ENCODE measurements at regions not wholly inside any gene's neighbourhood (a gene's known extent, or its start where the extent isn't known, plus 50 kb on each side); places are given as distances from the start of the nearest gene placed in this dataset.

DNA sequence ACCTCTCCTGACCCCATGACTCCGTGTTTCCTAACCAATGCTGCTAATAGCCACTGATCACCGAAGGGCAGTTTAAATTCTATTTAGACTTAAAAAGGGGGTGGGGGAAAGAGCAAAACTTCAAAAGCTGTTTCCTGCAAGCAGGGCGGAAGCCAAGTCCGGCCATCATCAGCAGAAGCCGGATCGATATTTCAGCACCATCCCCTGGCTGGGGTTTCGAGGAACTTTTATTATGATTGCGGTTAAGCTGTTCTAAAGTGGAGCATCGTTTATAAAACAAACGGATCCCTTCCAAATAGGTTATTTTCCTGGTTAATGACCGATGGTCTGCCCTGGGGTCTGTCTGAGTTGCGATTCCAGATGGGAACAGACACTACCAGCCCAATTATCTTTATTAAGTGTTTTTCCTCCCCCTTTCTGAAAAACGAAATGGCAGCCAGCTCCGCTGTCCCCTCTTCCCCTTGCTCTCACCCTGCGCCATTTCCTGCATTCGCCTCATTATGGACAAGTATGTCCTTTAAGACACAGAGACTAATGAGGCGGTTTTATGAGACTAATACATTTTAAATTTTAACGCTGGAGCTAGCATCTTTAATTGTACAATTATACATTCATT, 76.1 kb upstream of the IRX3 start:
- no peak overlapping the region for H3K27ac ChIP-seq
- DNase-seq = no peak
- TF ChIP-seq, protein P1, sequence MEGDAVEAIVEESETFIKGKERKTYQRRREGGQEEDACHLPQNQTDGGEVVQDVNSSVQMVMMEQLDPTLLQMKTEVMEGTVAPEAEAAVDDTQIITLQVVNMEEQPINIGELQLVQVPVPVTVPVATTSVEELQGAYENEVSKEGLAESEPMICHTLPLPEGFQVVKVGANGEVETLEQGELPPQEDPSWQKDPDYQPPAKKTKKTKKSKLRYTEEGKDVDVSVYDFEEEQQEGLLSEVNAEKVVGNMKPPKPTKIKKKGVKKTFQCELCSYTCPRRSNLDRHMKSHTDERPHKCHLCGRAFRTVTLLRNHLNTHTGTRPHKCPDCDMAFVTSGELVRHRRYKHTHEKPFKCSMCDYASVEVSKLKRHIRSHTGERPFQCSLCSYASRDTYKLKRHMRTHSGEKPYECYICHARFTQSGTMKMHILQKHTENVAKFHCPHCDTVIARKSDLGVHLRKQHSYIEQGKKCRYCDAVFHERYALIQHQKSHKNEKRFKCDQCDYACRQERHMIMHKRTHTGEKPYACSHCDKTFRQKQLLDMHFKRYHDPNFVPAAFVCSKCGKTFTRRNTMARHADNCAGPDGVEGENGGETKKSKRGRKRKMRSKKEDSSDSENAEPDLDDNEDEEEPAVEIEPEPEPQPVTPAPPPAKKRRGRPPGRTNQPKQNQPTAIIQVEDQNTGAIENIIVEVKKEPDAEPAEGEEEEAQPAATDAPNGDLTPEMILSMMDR (IDR thresholded peaks at IDR 0.05; ENCODE audit: low read depth, low read length, missing control alignments) = no peak
- no peaks in the 10 kb centered on the region for H3K36me3 ChIP-seq (replicated peaks)
- no peak overlapping the region for H3K4me3 ChIP-seq (ENCODE audit: low read depth, low read length)
- no peaks in the 10 kb centered on the region for H3K27me3 ChIP-seq (replicated peaks)
- in situ Hi-C loops (cut with HindIII; ENCODE audit: low pct_ligation_motif_present, low sequenced_read_pairs) = no loop called here

DNA sequence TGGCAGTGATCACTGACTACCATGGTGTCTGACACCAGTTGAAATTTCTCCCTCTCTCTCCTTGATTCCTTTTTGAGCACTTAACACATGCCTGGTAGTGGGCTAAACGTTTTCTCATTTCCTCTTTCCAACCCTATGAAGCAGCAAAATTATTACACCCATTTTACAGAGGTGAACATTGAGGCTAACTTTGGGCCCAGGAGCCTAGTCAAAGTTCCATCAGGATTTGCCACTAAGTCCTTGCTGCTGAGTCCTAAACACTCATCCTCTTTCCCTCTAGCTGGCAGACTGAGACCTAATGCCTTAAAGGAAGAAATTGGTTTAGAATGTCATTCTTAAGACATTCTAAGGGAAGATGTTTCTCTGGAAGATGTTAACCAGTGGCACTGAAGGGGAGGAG, 74.7 kb upstream of the IRX3 start:
- Histone ChIP-seq H3K27me3 (replicated peaks) (no peaks in the 10 kb centered on the region), H3K36me3 (replicated peaks) (no peaks in the 10 kb centered on the region), H3K4me3 (ENCODE audit: low read depth, low read length) (no peak overlapping the region), H3K27ac (no peak overlapping the region)
- TF ChIP-seq, protein P1 (IDR thresholded peaks at IDR 0.05; ENCODE audit: low read depth, low read length, missing control alignments) = no peak
- no peak for DNase-seq
- in situ Hi-C loops (cut with HindIII; ENCODE audit: low pct_ligation_motif_present, low sequenced_read_pairs) = no loop called here

DNA sequence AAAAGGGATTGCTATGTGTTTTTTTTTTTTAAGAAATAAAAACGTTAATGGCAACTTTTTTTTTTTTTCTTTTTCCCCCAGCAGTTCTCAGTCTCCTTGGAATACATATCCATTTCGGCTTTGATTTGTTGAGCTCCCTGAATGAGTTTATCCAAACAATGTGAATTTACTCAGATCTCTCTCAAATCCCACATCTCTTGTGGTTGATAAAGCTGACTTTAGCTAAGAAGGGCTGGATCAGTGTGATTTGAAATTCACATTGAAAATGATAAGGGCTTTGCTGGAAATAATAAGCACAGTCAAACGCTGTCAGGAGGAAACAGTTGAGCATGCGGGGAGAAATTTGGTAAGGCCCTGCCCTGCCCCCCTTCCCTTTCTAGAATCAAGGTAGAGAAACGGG, 74.1 kb upstream of the IRX3 start:
- TF ChIP-seq, protein P1 (IDR thresholded peaks at IDR 0.05; ENCODE audit: low read depth, low read length, missing control alignments) = no peak
- H3K27me3 ChIP-seq (replicated peaks) = no peaks in the 10 kb centered on the region
- H3K36me3 ChIP-seq (replicated peaks) = no peaks in the 10 kb centered on the region

DNA sequence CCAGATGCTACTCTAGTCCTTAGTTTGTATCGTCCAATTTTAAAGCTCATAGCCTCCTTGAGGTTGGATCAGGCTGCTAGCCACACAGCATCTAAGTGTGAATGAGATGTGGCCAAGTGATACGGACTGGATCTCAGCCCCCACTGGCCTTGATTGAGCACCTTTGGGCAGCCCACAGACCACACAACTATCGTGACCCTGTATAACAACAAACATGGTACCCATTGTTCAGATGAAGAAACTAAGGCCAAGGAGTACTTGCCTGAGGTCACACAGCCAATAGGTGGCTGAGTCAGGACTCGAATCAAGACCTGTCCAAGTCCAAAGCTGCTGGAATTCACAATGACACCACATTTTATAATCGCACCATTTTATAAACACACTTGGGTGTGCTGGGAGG, 73.0 kb upstream of the IRX3 start:
- in situ Hi-C loops (cut with HindIII; ENCODE audit: low pct_ligation_motif_present, low sequenced_read_pairs) = no loop called here
- Histone ChIP-seq H3K4me3 (ENCODE audit: low read depth, low read length) (no peak overlapping the region), H3K36me3 (replicated peaks) (no peaks in the 10 kb centered on the region), H3K27me3 (replicated peaks) (no peaks in the 10 kb centered on the region), H3K27ac (no peak overlapping the region)
- DNase-seq = no peak
- TF ChIP-seq, protein P1 (IDR thresholded peaks at IDR 0.05; ENCODE audit: low read depth, low read length, missing control alignments) = no peak

More for the DNA sequence above, 74.1 kb upstream of the IRX3 start:
- H3K4me3 ChIP-seq (ENCODE audit: low read depth, low read length) = no peak overlapping the region
- no peak overlapping the region for H3K27ac ChIP-seq
- in situ Hi-C loops (cut with HindIII; ENCODE audit: low pct_ligation_motif_present, low sequenced_read_pairs) = no loop called here
- no peak for DNase-seq

DNA sequence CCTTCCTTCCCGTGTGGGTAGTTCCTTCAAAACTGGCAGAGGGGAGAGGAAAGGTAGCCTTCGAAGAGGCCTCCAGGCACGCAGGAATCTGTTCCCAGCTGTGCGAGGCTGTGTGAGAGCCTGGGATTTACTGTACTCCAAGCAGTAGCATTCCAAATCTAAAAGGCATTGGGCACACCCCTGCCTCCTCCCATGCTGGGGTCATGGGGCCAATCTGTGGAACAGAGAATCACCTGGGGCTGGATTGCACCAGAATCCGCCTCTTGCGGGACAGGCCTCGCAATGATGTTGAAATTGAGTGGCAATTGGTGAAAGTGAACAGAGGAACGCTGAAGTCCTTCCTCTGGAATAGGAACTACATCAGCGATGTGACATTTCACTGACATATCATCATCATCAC, 72.5 kb upstream of the IRX3 start:
- in situ Hi-C loops (cut with HindIII; ENCODE audit: low pct_ligation_motif_present, low sequenced_read_pairs) = no loop called here
- DNase-seq = no peak
- H3K36me3 ChIP-seq (replicated peaks) = no peaks in the 10 kb centered on the region
- H3K27me3 ChIP-seq (replicated peaks) = no peaks in the 10 kb centered on the region
- TF ChIP-seq, protein P1 (IDR thresholded peaks at IDR 0.05; ENCODE audit: low read depth, low read length, missing control alignments) = no peak
- H3K4me3 ChIP-seq (ENCODE audit: low read depth, low read length) = no peak overlapping the region
- no peak overlapping the region for H3K27ac ChIP-seq

DNA sequence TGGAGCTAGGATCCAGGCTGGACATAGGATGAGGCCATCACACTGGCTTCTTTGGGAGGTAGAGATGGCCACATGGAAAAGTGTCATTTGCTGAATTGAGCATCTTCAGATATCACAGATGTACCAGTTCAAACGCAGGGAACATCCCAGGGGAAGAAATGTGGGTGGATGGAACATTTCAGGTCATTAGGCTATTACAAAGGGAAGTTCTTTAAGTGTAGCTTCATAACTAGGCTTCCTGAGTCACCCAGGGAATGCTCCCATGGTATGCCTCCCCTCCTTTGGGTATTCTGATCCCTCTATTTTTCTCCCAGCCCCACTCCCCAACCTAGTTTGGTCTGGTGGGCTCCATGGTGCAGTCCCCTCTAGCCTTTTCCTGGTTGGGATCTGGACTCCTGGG, 69.8 kb upstream of the IRX3 start:
- peak; percentile 16 for DNase-seq
- H3K27me3 ChIP-seq (replicated peaks) = no peaks in the 10 kb centered on the region
- no peaks in the 10 kb centered on the region for H3K36me3 ChIP-seq (replicated peaks)
- in situ Hi-C loops (cut with HindIII; ENCODE audit: low pct_ligation_motif_present, low sequenced_read_pairs) = no loop called here
- TF ChIP-seq, protein P1 (IDR thresholded peaks at IDR 0.05; ENCODE audit: low read depth, low read length, missing control alignments) = no peak
- no peak overlapping the region for H3K4me3 ChIP-seq (ENCODE audit: low read depth, low read length)
- no peak overlapping the region for H3K27ac ChIP-seq
